GM18507 (cell line): ENCODE measurements at regions not wholly inside any gene's neighbourhood (a gene's known extent, or its start where the extent isn't known, plus 50 kb on each side); places are given as distances from the start of the nearest gene placed in this dataset.
"Not testable (repeated sequence)": the region's sequence is repeated elsewhere in the genome, so short reads cannot be mapped to it uniquely, and the experiment has no call there.

Source experiments
- DNase-seq: peaks from one replicate; pipeline ENCODE4 v3.0.0; 2011; ENCODE audit warnings: low read depth; ENCODE audit not compliant: insufficient read length; ENCODE audit errors: extremely low spot score
- FAIRE-seq: peaks from 2 replicates; lab custom pipeline; 2011; peaks lifted over from hg19 to GRCh38; lab: Jason Lieb, UNC

GRCh38 chr19:30096596-30097370, 154.7 kb downstream of the URI1 start:
- DNase-seq, result no peak

GRCh38 chr19:30097746-30098280, 155.8 kb downstream of the URI1 start:
- no peak for FAIRE-seq

More at GRCh38 chr19:30096596-30097370, 154.7 kb downstream of the URI1 start:
- no peak for FAIRE-seq

DNA sequence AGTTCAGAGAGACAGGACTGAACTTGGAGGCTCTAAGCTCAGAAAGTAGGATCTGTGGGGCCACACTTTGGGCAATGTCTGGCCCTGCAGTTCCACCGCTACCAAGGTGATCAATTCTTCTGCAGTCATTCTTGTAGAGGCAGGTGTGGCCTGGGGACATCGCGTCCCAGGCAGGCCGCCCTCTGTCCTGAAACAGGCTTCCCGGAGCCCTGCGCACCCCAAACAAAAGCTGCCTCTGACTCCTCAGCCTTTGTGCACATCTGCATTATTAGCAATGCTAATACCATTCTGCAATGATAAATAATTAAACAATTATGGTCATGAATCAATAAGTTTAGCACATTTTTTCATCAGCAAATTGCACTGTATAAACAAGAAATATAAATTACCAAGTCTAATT, 160.2 kb downstream of the URI1 start:
- no peak for DNase-seq
- FAIRE-seq, result no peak

More at GRCh38 chr19:30097746-30098280, 155.8 kb downstream of the URI1 start:
- no peak for DNase-seq

DNA sequence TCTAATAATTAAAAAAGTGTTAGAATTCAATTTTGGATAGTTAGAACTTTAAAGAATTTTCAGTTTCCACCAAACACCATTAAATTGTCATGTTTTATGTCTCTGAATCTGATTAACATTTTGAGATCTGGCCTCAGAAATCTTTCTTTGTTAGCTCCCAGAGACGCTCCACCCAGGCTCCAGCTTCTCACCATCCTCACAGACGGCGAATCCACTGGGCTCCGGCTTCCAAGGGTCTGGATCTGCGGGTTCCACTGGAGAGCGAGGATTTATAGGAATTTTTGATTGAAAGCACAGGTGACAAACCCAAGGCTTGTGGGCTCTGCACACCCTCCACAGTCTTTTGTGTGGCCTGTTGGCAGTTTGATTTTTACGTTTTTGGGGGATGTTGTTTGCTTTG, 160.6 kb downstream of the URI1 start:
- FAIRE-seq (no peak), DNase-seq (no peak)

DNA sequence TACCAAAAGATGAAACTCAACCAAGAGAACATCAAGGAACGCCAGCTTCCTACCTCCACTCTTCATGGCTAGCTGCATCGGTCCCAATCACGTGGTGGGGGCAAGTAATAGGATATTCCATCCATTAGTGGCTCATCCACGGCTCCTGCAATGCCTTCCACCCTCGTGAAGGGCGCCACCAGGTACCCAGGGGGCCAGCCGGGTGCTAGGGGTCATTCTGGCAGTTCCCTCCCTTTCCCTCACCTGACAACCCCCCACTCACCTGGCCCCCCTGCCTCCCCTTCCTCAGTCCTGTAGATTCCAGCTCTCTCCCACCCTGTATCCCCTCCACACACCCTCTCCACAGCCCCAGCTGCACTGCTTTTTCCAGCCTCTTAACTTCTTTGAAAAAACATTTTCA, 161.9 kb downstream of the URI1 start:
- FAIRE-seq, result no peak

GRCh38 chr19:30105316-30105715, 163.3 kb downstream of the URI1 start:
- no peak for FAIRE-seq
- no peak for DNase-seq

More for the DNA sequence above, 161.9 kb downstream of the URI1 start:
- DNase-seq, result no peak

- FAIRE-seq, result peak; percentile 75
- peak; percentile 12 for DNase-seq
Measured at GRCh38 chr19:30105727-30106126, 163.7 kb downstream of the URI1 start.

GRCh38 chr19:30106417-30107095, 164.5 kb downstream of the URI1 start:
- FAIRE-seq (no peak), DNase-seq (no peak)

- no peak for DNase-seq
Measured at GRCh38 chr19:30107251-30107650, 165.2 kb downstream of the URI1 start.

DNA sequence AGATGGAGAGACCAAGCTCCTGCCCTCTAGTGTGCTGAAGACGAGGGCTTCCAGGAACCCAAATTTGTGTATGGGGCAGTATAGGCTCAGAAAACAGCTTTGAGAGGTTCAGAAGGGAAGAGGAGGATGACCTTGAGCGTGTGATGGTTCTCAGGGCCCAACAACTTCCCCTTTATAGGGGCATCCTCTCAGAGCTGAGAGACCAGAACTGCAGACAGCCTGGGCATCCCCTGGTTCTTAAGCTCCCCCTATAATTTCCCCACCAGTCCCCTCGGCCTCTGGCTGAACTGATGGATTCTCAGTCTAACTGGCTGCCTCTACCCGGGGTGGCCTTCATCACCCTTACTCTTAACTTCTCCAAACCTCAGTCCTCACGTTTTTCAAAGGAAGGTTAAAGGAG, 167.5 kb downstream of the URI1 start:
- no peak for DNase-seq
- no peak for FAIRE-seq

More at GRCh38 chr19:30107251-30107650, 165.2 kb downstream of the URI1 start:
- no peak for FAIRE-seq

GRCh38 chr19:30111021-30111855, 169.2 kb downstream of the URI1 start:
- no peak for FAIRE-seq
- DNase-seq, result no peak

GRCh38 chr19:30112171-30112570, 170.1 kb downstream of the URI1 start:
- FAIRE-seq, result no peak
- no peak for DNase-seq

DNA sequence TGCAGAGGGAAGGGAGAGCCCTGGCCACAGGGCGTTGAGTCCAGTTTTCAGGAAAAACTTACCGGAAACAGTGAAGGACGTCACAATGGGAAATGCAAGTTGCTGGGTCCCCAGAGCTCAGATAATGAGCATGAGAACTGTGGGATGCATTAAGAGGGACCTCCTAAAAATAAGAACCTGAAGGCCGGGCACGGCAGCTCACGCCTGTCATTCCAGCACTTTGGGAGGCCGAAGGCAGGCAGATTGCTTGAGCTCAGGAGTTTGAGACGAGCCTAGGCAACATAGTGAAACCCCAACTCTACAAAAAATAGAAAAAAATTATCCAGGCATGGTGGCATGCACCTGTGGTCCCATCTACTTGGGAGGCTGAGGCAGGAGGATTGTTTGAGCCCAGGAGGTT, 170.6 kb downstream of the URI1 start:
- FAIRE-seq, result no peak
- DNase-seq, result no peak

DNA sequence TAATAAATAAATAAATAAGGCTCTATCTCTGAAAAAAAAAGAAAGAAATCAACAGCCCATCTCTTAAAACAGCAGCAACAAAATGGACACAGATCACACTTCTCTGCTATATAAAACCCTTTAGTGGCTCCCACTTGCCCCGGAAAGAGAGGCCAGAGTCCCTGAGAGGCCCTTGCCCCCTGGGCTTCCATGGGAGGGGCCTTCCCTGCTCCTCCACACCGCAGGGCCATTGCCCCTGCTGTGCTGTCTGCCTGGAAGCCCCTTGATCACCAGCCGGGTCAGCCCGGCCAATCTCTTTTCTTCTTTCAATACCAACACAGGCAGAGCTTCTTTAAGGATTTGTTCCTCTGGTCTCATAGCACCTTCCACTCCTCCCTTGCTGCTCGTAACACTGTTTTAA, 171.1 kb downstream of the URI1 start:
- DNase-seq, result no peak
- no peak for FAIRE-seq

DNA sequence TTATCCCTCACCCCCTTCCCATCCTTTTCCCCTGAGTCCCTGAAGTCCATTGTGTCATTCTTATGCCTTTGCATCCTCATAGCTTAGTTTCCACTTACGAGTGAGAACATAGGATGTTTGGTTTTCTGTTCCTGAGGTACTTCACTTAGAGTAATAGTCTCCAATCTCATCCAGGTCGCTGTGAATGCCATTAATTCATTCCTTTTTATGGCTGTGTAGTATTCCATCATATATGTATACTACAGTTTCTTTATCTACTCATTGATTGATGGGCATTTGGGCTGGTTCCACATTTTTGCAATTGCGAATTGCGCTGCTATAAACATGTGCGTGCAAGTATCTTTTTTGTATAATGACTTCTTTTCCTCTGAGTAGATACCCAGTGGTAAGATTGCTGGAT, 172.1 kb downstream of the URI1 start:
- FAIRE-seq, DNase-seq: not testable (repeated sequence)

- DNase-seq, result no peak
- FAIRE-seq, result no peak
Measured at GRCh38 chr19:30115947-30116346, 173.9 kb downstream of the URI1 start.

DNA sequence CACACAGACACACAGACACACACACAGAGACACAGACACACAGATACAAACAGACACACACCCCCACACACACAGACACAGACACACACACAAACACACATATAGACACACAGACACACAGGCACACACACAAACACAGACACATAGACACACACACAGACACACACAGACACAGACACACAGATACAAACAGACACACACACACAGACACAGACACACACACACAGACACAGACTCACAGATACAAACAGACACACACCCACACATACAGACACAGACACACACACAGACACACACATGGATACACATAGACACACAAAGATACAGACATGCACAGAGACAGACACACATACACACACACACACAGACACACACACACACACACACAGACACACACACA, 174.5 kb downstream of the URI1 start:
- FAIRE-seq, result no peak

DNA sequence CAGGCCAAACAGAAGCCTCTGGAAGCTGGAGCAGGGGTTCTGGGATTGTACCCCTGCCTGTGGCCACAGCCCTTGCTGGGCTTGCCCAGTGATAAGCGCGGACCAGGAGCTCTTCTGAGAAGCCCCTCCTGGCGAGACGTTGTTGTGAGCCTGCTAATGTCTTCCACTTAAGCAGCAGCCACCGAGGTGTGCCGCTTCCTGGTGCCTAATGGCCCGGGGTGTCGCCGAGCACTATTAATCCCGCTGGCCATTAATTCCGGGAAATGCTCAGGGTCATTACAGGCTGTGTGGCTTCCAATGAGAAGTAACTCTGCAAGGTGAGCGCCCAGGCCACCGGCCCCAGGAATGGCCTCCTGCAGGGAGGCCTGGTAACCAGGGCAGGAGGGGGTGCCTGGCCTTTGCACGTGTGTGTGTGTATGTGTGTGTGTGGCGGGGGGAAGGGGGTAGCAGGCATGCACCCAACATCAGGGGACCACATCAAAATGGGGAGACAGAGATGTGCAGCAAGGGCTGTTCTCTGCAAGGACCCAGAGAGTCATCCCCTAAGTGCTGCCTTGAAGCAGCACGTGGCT, 175.0 kb downstream of the URI1 start:
- DNase-seq, result no peak
- no peak for FAIRE-seq

More for the DNA sequence above, 174.5 kb downstream of the URI1 start:
- no peak for DNase-seq

- no peak for FAIRE-seq
- DNase-seq, result no peak
Measured at GRCh38 chr19:30117636-30118145, 175.7 kb downstream of the URI1 start.
